ENCODE measurements at regions not wholly inside any gene's neighbourhood (a gene's known extent, or its start where the extent isn't known, plus 50 kb on each side); places are given as distances from the start of the nearest gene placed in this dataset.
"Not testable (repeated sequence)": the region's sequence is repeated elsewhere in the genome, so short reads cannot be mapped to it uniquely, and the experiment has no call there.

GRCh38 chr5:106776515-106776914 lies 894.2 kb downstream of the EFNA5 start:
- H3K4me3 Mint-ChIP-seq; POLR2A ChIA-PET; DNase-seq; H3K4me1 ChIP-seq (ENCODE audit: control insufficient read depth in 1 of 2, extremely low read depth in 1 of 2, insufficient read depth in 2 of 2, low read length in 2 of 2); H3K4me1 Mint-ChIP-seq; ATAC-seq (replicated peaks in 1 of 4); H3K36me3 Mint-ChIP-seq; H3K4me3 ChIP-seq (ENCODE audit: control insufficient read depth in 1 of 2, extremely low read depth in 1 of 2, low read length in 1 of 2); H3K27ac Mint-ChIP-seq; H3K27me3 Mint-ChIP-seq; H3K27ac ChIP-seq (ENCODE audit: low read length); H3K9me3 ChIP-seq; H3K27me3 ChIP-seq (replicated peaks in 1 of 2; ENCODE audit: control insufficient read depth in 2 of 2, extremely low read depth in 1 of 2, insufficient read depth in 2 of 2, low read length in 1 of 2); H3K36me3 ChIP-seq (ENCODE audit: control insufficient read depth in 2 of 2, extremely low read depth in 1 of 2, insufficient read depth in 1 of 2, low read length in 1 of 2); H3K9me3 Mint-ChIP-seq; CTCF ChIA-PET: not testable (repeated sequence)
- 72% methylated on average over 3 of the region's 6 CpGs for WGBS (ENCODE audit: insufficient coverage)

DNA sequence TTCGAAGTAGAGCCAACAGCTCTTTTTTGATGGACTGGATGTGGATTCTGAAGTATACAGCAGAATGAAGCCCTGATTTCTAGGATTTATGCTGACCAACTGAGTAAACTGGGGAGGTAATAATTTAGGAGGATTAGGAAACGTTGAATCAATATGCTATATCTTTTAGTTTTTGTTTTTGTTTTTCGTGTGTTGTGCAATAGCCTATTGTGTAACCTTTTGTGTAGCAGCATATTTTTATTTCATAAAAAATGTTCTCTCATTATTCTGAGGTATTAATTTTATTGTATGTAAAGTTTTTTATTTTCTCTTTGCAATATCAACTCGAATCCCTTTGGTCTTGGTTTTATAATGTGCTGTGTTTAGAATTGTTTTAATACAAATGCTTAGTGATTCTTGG lies 902.3 kb downstream of the EFNA5 start:
- Histone ChIP-seq H3K4me3 (ENCODE audit: control insufficient read depth in 1 of 2, extremely low read depth in 1 of 2, low read length in 1 of 2) (no peak overlapping the region), H3K27me3 (replicated peaks in 1 of 2; ENCODE audit: control insufficient read depth in 2 of 2, extremely low read depth in 1 of 2, insufficient read depth in 2 of 2, low read length in 1 of 2) (no peaks in the 10 kb centered on the region), H3K4me1 (ENCODE audit: control insufficient read depth in 1 of 2, extremely low read depth in 1 of 2, insufficient read depth in 2 of 2, low read length in 2 of 2) (no peaks in the 10 kb centered on the region), H3K9me3 (no peaks in the 10 kb centered on the region), H3K36me3 (ENCODE audit: control insufficient read depth in 2 of 2, extremely low read depth in 1 of 2, insufficient read depth in 1 of 2, low read length in 1 of 2) (no peaks in the 10 kb centered on the region), H3K27ac (ENCODE audit: low read length) (no peak overlapping the region)
- ChIA-PET CTCF (no interaction called here), POLR2A (no interaction called here)
- Mint-ChIP-seq H3K27me3 (no peaks in the 10 kb centered on the region), H3K4me1 (no peaks in the 10 kb centered on the region), H3K27ac (no peak overlapping the region), H3K9me3 (peaks cover 0 to 9% (median 0%) of the 10 kb centered on the region in 3 donors), H3K36me3 (no peaks in the 10 kb centered on the region), H3K4me3 (no peak overlapping the region)
- no peak for DNase-seq
- WGBS (ENCODE audit: insufficient coverage), result 63% methylated on average over 2 of the region's 4 CpGs
- ATAC-seq (replicated peaks in 1 of 4), result no peak

DNA sequence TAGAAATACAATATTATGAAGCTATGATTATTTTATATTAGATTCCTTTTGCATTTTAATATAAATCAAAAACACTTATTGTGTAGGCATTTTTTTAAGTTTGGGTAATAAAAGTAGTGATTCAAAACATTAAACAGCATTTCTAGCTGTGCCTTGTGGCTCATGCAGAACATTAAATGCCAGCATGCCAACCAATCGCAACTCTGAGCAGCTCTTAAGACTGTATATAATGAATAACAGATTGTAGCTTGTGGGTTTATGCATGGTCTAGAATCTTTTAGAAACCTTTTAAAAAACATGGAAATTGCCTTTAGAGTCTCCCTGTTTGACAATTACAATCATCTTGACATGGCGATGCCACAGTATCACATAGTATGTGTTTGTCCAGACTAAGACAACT lies 903.8 kb downstream of the EFNA5 start:
- Mint-ChIP-seq H3K27ac (no peak overlapping the region), H3K27me3 (no peaks in the 10 kb centered on the region), H3K4me1 (no peaks in the 10 kb centered on the region), H3K36me3 (no peaks in the 10 kb centered on the region), H3K4me3 (no peak overlapping the region), H3K9me3 (peaks cover 4 to 13% (median 5%) of the 10 kb centered on the region in 3 donors)
- ChIA-PET CTCF (no interaction called here), POLR2A (no interaction called here)
- Histone ChIP-seq H3K4me3 (ENCODE audit: control insufficient read depth in 1 of 2, extremely low read depth in 1 of 2, low read length in 1 of 2) (no peak overlapping the region), H3K27ac (ENCODE audit: low read length) (no peak overlapping the region), H3K36me3 (ENCODE audit: control insufficient read depth in 2 of 2, extremely low read depth in 1 of 2, insufficient read depth in 1 of 2, low read length in 1 of 2) (no peaks in the 10 kb centered on the region), H3K27me3 (replicated peaks in 1 of 2; ENCODE audit: control insufficient read depth in 2 of 2, extremely low read depth in 1 of 2, insufficient read depth in 2 of 2, low read length in 1 of 2) (no peaks in the 10 kb centered on the region), H3K9me3 (no peaks in the 10 kb centered on the region), H3K4me1 (ENCODE audit: control insufficient read depth in 1 of 2, extremely low read depth in 1 of 2, insufficient read depth in 2 of 2, low read length in 2 of 2) (no peaks in the 10 kb centered on the region)
- ATAC-seq (replicated peaks in 1 of 4) (no peak), DNase-seq (no peak)
- WGBS (ENCODE audit: insufficient coverage), result no CpG with 5 or more reads among the region's 2 CpGs

DNA sequence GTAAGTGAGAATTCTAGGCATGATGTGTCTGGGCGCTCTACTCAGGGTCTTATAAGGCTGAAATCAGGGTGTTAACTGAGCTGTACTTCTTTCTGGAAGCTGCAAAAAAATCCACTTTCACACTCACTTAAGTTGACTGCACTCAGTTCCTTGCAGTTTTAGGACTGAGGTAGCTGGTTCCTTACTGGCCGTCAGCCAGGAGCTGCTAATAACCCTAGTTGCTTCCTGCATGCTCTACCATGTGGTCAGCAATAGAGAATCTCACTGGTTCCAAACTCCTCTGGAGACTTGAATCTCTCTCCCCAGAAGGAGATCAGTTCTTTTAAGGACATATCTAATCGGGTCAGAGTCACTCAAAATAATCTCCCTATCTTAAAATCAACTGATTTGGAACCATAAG lies 911.2 kb downstream of the EFNA5 start:
- no peaks in the 10 kb centered on the region for H3K27me3 ChIP-seq (replicated peaks in 1 of 2; ENCODE audit: control insufficient read depth in 2 of 2, extremely low read depth in 1 of 2, insufficient read depth in 2 of 2, low read length in 1 of 2)
- H3K4me3 ChIP-seq (ENCODE audit: control insufficient read depth in 1 of 2, extremely low read depth in 1 of 2, low read length in 1 of 2), result no peak overlapping the region
- no peaks in the 10 kb centered on the region for H3K4me1 ChIP-seq (ENCODE audit: control insufficient read depth in 1 of 2, extremely low read depth in 1 of 2, insufficient read depth in 2 of 2, low read length in 2 of 2)
- Mint-ChIP-seq H3K4me3 (no peak overlapping the region), H3K4me1 (no peaks in the 10 kb centered on the region), H3K9me3 (peaks cover 5% of the 10 kb centered on the region in 3 donors), H3K27ac (no peak overlapping the region), H3K27me3 (no peaks in the 10 kb centered on the region), H3K36me3 (no peaks in the 10 kb centered on the region)
- DNase-seq, result no peak
- H3K27ac ChIP-seq (ENCODE audit: low read length), result no peak overlapping the region
- CTCF ChIA-PET, result no interaction called here
- no peaks in the 10 kb centered on the region for H3K36me3 ChIP-seq (ENCODE audit: control insufficient read depth in 2 of 2, extremely low read depth in 1 of 2, insufficient read depth in 1 of 2, low read length in 1 of 2)
- no peaks in the 10 kb centered on the region for H3K9me3 ChIP-seq
- WGBS (ENCODE audit: insufficient coverage), result 60% methylated on average over 2 of the region's 3 CpGs
- POLR2A ChIA-PET, result no interaction called here
- no peak for ATAC-seq (replicated peaks in 1 of 4)

- H3K36me3 ChIP-seq (ENCODE audit: control insufficient read depth in 2 of 2, extremely low read depth in 1 of 2, insufficient read depth in 1 of 2, low read length in 1 of 2), result no peaks in the 10 kb centered on the region
- Mint-ChIP-seq H3K27me3 (no peaks in the 10 kb centered on the region), H3K9me3 (peaks cover 5% of the 10 kb centered on the region in 3 donors), H3K4me1 (no peaks in the 10 kb centered on the region), H3K36me3 (no peaks in the 10 kb centered on the region), H3K4me3 (no peak overlapping the region), H3K27ac (no peak overlapping the region)
- ChIA-PET POLR2A (no interaction called here), CTCF (no interaction called here)
- no peak overlapping the region for H3K4me3 ChIP-seq (ENCODE audit: control insufficient read depth in 1 of 2, extremely low read depth in 1 of 2, low read length in 1 of 2)
- no peak for ATAC-seq (replicated peaks in 1 of 4)
- no peaks in the 10 kb centered on the region for H3K4me1 ChIP-seq (ENCODE audit: control insufficient read depth in 1 of 2, extremely low read depth in 1 of 2, insufficient read depth in 2 of 2, low read length in 2 of 2)
- WGBS (ENCODE audit: insufficient coverage), result no CpG with 5 or more reads among the region's 1 CpG
- H3K27me3 ChIP-seq (replicated peaks in 1 of 2; ENCODE audit: control insufficient read depth in 2 of 2, extremely low read depth in 1 of 2, insufficient read depth in 2 of 2, low read length in 1 of 2), result no peaks in the 10 kb centered on the region
- H3K9me3 ChIP-seq, result no peaks in the 10 kb centered on the region
- H3K27ac ChIP-seq (ENCODE audit: low read length), result no peak overlapping the region
- no peak for DNase-seq
These were observed 911.6 kb downstream of the EFNA5 start for GRCh38 chr5:106759152-106759551.

DNA sequence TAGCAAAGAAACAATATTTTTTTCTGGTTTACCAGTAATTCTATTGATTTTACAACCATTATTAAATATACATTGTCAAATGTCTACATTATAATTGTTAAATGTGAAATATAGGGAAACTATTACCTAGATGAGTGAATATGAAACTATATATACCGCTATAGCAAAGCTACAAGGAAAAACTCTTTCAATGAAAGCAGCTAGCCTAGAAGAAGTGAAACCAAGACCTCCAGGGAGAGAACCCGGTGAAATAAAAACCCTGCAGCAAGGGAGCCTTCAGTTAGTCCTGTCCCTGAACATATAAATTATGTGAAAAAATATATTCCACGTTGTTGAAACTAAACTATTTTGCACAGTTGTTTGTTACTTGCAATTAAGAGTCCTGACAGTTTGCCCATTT lies 913.1 kb downstream of the EFNA5 start:
- Mint-ChIP-seq H3K4me3 (no peak overlapping the region), H3K27me3 (no peaks in the 10 kb centered on the region), H3K27ac (no peak overlapping the region), H3K36me3 (no peaks in the 10 kb centered on the region), H3K4me1 (no peaks in the 10 kb centered on the region), H3K9me3 (peaks cover under 1 to 5% (median 5%) of the 10 kb centered on the region in 3 donors)
- POLR2A ChIA-PET, result no interaction called here
- Histone ChIP-seq H3K9me3 (no peaks in the 10 kb centered on the region), H3K27ac (ENCODE audit: low read length) (no peak overlapping the region), H3K4me1 (ENCODE audit: control insufficient read depth in 1 of 2, extremely low read depth in 1 of 2, insufficient read depth in 2 of 2, low read length in 2 of 2) (no peaks in the 10 kb centered on the region), H3K27me3 (replicated peaks in 1 of 2; ENCODE audit: control insufficient read depth in 2 of 2, extremely low read depth in 1 of 2, insufficient read depth in 2 of 2, low read length in 1 of 2) (no peaks in the 10 kb centered on the region), H3K36me3 (ENCODE audit: control insufficient read depth in 2 of 2, extremely low read depth in 1 of 2, insufficient read depth in 1 of 2, low read length in 1 of 2) (no peaks in the 10 kb centered on the region), H3K4me3 (ENCODE audit: control insufficient read depth in 1 of 2, extremely low read depth in 1 of 2, low read length in 1 of 2) (no peak overlapping the region)
- ATAC-seq (replicated peaks in 1 of 4) (no peak), DNase-seq (no peak)
- no CpG with 5 or more reads among the region's 3 CpGs for WGBS (ENCODE audit: insufficient coverage)
- CTCF ChIA-PET, result no interaction called here

DNA sequence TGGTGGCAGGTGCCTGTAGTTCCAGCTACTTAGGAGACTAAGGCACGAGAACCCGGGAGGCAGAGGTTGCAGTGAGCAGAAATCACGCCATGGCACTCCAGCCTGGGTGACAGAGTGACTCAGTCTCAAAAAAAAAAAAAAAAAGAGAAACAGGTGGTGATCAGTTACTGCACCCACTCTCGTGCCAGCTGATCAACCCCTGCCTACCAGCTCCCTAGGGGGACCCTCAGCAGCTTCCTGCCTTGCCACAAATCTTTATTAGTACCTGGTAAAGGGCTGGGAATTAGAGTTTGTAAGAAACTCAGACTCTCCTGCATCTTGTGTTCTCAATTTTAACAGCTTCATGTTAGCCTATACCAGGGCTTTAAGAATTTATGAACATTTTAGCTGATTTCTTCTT lies 914.9 kb downstream of the EFNA5 start:
- H3K9me3 Mint-ChIP-seq, result no peaks in the 10 kb centered on the region
- no CpG with 5 or more reads among the region's 4 CpGs for WGBS (ENCODE audit: insufficient coverage)
- ChIA-PET POLR2A (no interaction called here), CTCF (no interaction called here)
- no peak overlapping the region for H3K4me3 Mint-ChIP-seq
- Histone ChIP-seq H3K27me3 (replicated peaks in 1 of 2; ENCODE audit: control insufficient read depth in 2 of 2, extremely low read depth in 1 of 2, insufficient read depth in 2 of 2, low read length in 1 of 2) (no peaks in the 10 kb centered on the region), H3K4me1 (ENCODE audit: control insufficient read depth in 1 of 2, extremely low read depth in 1 of 2, insufficient read depth in 2 of 2, low read length in 2 of 2) (no peaks in the 10 kb centered on the region), H3K36me3 (ENCODE audit: control insufficient read depth in 2 of 2, extremely low read depth in 1 of 2, insufficient read depth in 1 of 2, low read length in 1 of 2) (no peaks in the 10 kb centered on the region), H3K9me3 (no peaks in the 10 kb centered on the region), H3K27ac (ENCODE audit: low read length) (no peak overlapping the region), H3K4me3 (ENCODE audit: control insufficient read depth in 1 of 2, extremely low read depth in 1 of 2, low read length in 1 of 2) (no peak overlapping the region)
- H3K36me3 Mint-ChIP-seq, result no peaks in the 10 kb centered on the region
- DNase-seq (no peak), ATAC-seq (replicated peaks in 1 of 4) (no peak)
- H3K4me1 Mint-ChIP-seq, result no peaks in the 10 kb centered on the region
- no peak overlapping the region for H3K27ac Mint-ChIP-seq
- no peaks in the 10 kb centered on the region for H3K27me3 Mint-ChIP-seq

Measured in T-cell (primary cell).